GM13977 (cell line): ENCODE measurements at regions not wholly inside any gene's neighbourhood (a gene's known extent, or its start where the extent isn't known, plus 50 kb on each side); places are given as distances from the start of the nearest gene placed in this dataset.

Experiments
- DNase-seq: peaks from one replicate; pipeline ENCODE4 v3.0.0; 2012; ENCODE audit warnings: low spot score
- in situ Hi-C: fragments of 300-500 bp; cut with MboI; formaldehyde crosslinking; loops from one replicate; pipeline ENCODE4 v1.12.0; 2022; ENCODE audit warnings: low sequenced_read_pairs, low pct_unique_long_range_greater_than_20kb, mixed read lengths, inconsistent platforms; ENCODE audit not compliant: unreplicated experiment
- TF ChIP-seq, protein P1 (sequence below): IDR thresholded peaks from 2 replicates; pipeline ENCODE4 v1.5.1; 2012; ENCODE audit warnings: mild to moderate bottlenecking, control low read depth; ENCODE audit not compliant: insufficient read depth; ENCODE audit errors: extremely low read depth, missing control alignments

DNA sequence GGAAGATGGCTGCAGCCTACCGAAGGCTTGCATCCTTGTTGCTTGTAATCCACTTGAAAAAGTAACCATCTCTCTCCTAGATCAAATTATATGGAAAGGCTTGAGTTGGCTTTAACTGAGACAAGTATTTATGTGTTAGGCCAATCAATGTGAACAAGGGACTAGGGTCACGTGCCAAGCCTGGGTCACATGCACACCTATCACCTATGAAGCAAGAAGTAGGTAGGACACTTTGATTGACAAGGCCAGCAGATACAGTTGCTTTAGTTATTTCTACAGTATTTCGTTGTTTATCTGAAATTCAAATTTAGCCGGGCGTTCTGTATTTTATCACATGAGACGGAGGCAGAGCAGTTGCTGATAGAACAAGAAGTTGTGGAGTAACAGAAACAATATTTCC, 212.3 kb upstream of the OTX2 start:
- TF ChIP-seq, protein P1, sequence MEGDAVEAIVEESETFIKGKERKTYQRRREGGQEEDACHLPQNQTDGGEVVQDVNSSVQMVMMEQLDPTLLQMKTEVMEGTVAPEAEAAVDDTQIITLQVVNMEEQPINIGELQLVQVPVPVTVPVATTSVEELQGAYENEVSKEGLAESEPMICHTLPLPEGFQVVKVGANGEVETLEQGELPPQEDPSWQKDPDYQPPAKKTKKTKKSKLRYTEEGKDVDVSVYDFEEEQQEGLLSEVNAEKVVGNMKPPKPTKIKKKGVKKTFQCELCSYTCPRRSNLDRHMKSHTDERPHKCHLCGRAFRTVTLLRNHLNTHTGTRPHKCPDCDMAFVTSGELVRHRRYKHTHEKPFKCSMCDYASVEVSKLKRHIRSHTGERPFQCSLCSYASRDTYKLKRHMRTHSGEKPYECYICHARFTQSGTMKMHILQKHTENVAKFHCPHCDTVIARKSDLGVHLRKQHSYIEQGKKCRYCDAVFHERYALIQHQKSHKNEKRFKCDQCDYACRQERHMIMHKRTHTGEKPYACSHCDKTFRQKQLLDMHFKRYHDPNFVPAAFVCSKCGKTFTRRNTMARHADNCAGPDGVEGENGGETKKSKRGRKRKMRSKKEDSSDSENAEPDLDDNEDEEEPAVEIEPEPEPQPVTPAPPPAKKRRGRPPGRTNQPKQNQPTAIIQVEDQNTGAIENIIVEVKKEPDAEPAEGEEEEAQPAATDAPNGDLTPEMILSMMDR: no peak
- in situ Hi-C loops: no loop called here
- DNase-seq: no peak

DNA sequence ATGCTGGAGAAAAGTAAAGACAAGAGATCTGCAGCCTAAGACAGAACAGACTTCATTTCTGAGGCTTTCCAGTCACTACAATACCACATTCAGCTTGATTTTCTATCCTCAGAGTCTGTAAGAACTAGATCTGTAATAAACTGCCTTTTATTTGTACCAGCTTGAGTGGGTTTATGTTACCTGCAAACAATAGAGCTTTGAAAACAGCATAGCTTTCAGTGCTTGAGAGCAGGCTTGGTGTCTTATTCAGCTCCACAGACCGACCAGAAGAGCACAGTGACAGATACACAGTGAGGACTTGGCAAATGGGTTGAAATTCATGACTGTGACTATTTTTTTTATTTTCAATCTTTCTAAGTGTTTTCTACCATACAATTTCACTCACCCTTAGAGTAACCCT, 207.8 kb upstream of the OTX2 start:
- DNase-seq: no peak
- TF ChIP-seq, protein P1: no peak

DNA sequence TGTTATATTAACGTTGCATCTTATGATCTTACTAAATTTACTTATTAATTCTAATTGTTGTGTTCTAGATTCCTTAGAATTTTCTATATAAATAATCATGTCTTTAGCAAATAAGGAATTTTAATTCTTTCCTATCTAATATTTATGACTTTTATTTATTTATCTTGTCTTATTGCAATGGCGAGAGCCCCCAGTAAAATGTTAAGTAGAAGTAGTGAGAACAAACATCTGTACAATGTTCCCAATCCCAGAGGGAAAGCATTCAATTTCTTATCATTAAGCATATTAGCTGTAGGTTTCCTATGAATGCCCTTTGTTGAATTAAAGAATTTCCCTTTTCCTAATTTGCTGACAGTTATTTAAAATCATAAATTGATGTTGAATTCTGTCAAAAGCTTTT, 203.7 kb upstream of the OTX2 start:
- in situ Hi-C loops: no loop called here
- TF ChIP-seq, protein P1: no peak
- DNase-seq: no peak

More for the DNA sequence above, 207.8 kb upstream of the OTX2 start:
- in situ Hi-C loops: no loop called here

DNA sequence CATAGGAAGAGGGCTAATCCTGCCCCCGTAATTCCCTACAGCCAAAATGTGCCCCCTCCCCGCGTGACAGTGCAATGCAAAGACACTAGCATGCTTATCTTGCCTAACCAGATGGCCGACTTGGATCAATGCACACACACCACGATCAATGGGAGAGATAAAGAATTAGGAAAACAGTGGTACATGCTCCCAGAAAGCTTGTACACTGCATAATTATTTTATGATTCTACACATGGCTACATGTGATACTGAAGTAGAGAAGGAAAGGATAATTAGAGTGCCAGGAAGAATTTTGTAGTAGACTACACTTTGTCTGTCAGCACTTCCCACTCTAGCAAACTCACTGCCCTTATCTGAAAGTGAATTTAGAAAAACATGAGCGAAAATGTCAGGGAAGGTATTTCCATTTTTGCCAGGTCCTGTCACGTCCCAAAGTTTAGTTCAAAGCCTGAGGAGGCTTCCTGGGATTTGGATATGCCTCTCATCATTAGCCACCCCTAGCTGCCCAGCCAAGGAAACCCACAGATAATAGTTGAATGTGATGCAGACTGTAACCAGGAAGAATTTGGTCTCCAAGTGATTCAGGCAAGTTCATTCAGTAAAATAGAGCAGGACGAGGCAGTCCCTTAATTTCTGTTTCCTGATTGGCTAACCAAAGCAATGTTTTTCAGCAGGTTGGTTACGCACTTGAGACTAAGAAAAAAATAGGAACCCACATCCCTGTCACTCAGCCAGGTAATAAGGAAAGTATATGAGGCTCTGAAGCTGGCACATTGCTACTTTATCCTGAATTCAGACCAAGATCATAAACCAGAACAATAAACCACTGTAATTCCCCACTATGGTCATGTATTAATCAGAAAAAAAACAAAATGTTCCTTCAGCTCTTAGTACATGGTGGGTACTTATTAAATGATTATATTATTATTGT, 199.6 kb upstream of the OTX2 start:
- DNase-seq: no peak
- TF ChIP-seq, protein P1: no peak
- in situ Hi-C loops: no loop called here

DNA sequence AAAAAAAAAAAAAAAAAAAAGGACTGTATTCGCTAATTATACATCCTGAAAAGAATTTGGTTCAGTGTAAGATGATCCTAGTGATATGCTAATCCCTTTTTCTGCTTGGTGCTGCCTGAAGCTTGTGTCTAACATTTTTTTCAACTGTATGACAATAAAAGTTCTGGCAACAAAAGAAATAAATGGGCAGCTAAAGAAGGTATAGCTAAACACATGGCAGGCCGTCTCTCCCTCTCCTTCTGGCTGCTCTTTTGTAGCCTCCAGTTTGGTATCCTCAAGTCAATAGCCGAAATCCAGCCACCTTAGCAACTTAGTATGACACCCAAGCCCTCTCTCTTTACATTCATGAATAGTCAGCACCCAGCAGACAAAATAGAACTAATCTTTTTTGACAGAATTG, 198.3 kb upstream of the OTX2 start:
- in situ Hi-C loops: no loop called here
- TF ChIP-seq, protein P1: no peak
- no peak for DNase-seq

DNA sequence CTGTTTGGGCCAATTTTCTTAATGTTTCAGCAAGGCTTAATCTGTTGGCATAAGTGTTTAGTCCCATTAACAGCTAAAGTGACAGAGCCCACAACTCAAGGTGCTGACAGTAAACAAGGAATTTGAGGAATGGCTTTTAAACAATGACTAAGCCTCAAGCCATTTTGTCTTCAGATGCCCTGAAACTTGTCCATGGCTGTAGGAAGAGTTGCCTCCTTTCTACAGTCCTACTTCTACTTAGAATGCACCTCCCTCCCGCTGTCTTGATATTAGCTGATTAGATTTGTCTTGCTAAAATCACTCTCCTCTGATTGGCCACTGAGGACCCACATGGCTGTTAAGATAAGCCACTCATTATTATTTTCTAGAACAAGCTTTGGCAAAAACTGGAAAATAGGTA, 188.4 kb upstream of the OTX2 start:
- TF ChIP-seq, protein P1: no peak
- no peak for DNase-seq
- in situ Hi-C loops: no loop called here
